H1 (cell line): ENCODE measurements at regions not wholly inside any gene's neighbourhood (a gene's known extent, or its start where the extent isn't known, plus 50 kb on each side); places are given as distances from the start of the nearest gene placed in this dataset.
A peak's percentile ranks its signal among the peaks of the same experiment; 100 is the strongest.

Experiments
- TCF12 ChIP-seq: IDR thresholded peaks from 2 replicates; pipeline ENCODE4 v1.6.1; 2011; ENCODE audit warnings: low read depth, mild to moderate bottlenecking, low read length

- TF ChIP-seq TCF12: peak; percentile 86; the same call in 1 of the 2 replicates
These were observed 69.5 kb downstream of the ARL4C start (continued) for GRCh38 chr2:234427081-234428061.
